GM06990 (cell line): ENCODE measurements at regions not wholly inside any gene's neighbourhood (a gene's known extent, or its start where the extent isn't known, plus 50 kb on each side); places are given as distances from the start of the nearest gene placed in this dataset.

Experiments
- DNase-seq: peaks from one replicate; pipeline ENCODE4 v3.0.0-alpha.2; 2011; ENCODE audit not compliant: insufficient read length; ENCODE audit errors: extremely low read depth
- H3K27me3 ChIP-seq: replicated peaks from 2 replicates; pipeline ENCODE4 v1.6.0; 2011; ENCODE audit warnings: low read length; ENCODE audit not compliant: control insufficient read depth, insufficient read depth
- H3K36me3 ChIP-seq: 2 replicates; pipeline ENCODE4 v1.5.1; 2011; ENCODE audit warnings: low read length; ENCODE audit not compliant: control insufficient read depth, insufficient read depth
- H3K4me3 ChIP-seq: replicated peaks from 2 replicates; pipeline ENCODE4 v1.5.1; 2011; ENCODE audit warnings: low read depth, mild to moderate bottlenecking, control low read depth, low read length
- TF ChIP-seq, protein P1 (sequence below): IDR thresholded peaks from 2 replicates; pipeline ENCODE4 v1.5.1; 2011; ENCODE audit warnings: low read length, control low read depth, mild to moderate bottlenecking, inconsistent platforms; ENCODE audit not compliant: insufficient read depth, poor library complexity, severe bottlenecking

- TF ChIP-seq, protein P1, sequence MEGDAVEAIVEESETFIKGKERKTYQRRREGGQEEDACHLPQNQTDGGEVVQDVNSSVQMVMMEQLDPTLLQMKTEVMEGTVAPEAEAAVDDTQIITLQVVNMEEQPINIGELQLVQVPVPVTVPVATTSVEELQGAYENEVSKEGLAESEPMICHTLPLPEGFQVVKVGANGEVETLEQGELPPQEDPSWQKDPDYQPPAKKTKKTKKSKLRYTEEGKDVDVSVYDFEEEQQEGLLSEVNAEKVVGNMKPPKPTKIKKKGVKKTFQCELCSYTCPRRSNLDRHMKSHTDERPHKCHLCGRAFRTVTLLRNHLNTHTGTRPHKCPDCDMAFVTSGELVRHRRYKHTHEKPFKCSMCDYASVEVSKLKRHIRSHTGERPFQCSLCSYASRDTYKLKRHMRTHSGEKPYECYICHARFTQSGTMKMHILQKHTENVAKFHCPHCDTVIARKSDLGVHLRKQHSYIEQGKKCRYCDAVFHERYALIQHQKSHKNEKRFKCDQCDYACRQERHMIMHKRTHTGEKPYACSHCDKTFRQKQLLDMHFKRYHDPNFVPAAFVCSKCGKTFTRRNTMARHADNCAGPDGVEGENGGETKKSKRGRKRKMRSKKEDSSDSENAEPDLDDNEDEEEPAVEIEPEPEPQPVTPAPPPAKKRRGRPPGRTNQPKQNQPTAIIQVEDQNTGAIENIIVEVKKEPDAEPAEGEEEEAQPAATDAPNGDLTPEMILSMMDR = no peak
- H3K27me3 ChIP-seq = no peaks in the 10 kb centered on the region
- no peak for DNase-seq
- no peaks in the 10 kb centered on the region for H3K36me3 ChIP-seq
- no peak overlapping the region for H3K4me3 ChIP-seq
These were observed 92.6 kb downstream of the RPS29 start for GRCh38 chr14:49493557-49493956.

DNA sequence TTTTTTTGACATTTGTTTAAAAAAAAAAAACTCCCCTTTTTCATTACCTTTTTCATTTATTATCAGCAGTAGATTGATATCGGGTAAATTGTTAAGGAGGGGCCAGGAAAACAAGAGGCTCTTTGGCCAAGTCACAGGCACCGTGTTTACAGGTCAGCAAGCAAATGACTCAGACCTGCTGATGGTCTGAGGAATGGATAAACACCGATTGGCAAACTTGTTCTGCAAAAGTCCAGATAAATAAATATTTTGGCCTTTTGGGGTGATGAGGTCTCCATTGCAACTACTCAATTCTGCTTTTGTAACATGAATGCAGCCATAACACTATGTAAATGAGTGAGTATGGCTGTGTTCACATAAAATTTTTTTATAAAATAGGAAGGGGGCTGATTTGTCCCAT lies 94.0 kb downstream of the RPS29 start:
- H3K4me3 ChIP-seq = no peak overlapping the region
- no peak for DNase-seq
- H3K36me3 ChIP-seq = no peaks in the 10 kb centered on the region
- H3K27me3 ChIP-seq = no peaks in the 10 kb centered on the region
- TF ChIP-seq, protein P1 = no peak

- Histone ChIP-seq H3K4me3 (no peak overlapping the region), H3K27me3 (no peaks in the 10 kb centered on the region), H3K36me3 (no peaks in the 10 kb centered on the region)
- TF ChIP-seq, protein P1 = no peak
- DNase-seq = no peak
These were observed 96.8 kb downstream of the RPS29 start for GRCh38 chr14:49489341-49489740.

DNA sequence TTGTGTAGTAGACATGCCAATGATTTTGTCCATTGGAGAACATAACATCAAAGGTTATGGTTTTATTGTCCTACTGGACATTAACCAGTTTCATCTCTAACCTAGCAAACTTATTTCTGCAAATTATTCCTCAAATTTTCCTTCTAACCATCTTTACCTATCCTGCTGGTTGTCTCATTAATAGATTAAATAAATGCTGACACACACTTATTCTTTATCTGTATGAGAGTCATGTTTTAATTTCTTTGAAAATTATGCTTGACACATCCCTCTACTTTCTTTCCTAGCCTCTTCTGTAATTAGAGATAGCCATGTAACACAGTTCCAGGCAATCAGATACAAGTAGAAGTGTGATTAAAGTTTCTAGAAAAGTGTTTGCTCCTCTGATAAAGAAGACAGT lies 98.9 kb downstream of the RPS29 start:
- no peak overlapping the region for H3K4me3 ChIP-seq
- DNase-seq = no peak
- H3K36me3 ChIP-seq = no peaks in the 10 kb centered on the region
- TF ChIP-seq, protein P1 = no peak
- H3K27me3 ChIP-seq = no peaks in the 10 kb centered on the region

DNA sequence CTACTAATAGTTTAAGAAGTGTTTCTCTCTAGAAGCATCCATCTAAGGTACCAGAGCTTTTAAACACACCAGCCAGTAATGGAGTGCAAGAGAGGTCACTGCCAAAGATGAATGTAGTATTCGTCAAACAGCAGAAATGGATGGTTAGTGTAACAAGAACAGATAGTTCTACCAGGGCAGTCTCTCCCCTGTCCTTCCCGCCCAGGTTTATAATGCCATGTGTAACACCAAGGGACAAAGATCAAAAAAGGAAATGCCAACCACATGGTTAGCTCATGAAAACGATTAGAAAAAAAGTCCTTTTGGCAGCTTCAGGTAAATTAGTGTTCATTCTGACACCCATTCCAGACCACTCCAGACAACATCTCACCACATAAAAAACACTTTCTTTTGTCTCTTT lies 100.9 kb downstream of the RPS29 start:
- no peaks in the 10 kb centered on the region for H3K36me3 ChIP-seq
- TF ChIP-seq, protein P1 = no peak
- no peak overlapping the region for H3K4me3 ChIP-seq
- no peak for DNase-seq
- H3K27me3 ChIP-seq = no peaks in the 10 kb centered on the region

DNA sequence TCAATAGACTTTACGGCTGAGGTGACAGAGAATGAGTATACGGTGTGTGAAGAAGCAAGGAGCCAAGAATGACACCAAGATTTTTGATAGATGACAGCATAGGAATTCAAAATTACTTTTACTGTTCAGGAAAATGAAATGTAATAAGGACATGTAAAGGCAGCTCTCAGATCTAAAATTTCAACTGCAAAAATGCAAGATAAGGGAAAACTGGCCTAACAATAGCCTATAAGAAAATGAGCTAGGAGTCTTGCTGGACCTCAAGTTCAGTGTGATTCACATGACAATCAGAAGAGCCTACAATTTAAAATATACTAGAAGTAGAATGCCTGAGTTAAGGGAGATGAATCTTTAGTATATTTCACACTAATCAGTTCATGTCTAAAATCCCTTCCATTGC lies 102.0 kb downstream of the RPS29 start:
- TF ChIP-seq, protein P1 = no peak
- no peaks in the 10 kb centered on the region for H3K27me3 ChIP-seq
- H3K4me3 ChIP-seq = no peak overlapping the region
- no peak for DNase-seq
- no peaks in the 10 kb centered on the region for H3K36me3 ChIP-seq
